ENCODE measurements at regions not wholly inside any gene's neighbourhood (a gene's known extent, or its start where the extent isn't known, plus 50 kb on each side); places are given as distances from the start of the nearest gene placed in this dataset.

- no peak for TF ChIP-seq CTCF (IDR thresholded peaks at IDR 0.05; ENCODE audit: borderline replicate concordance)
- H3K4me1 ChIP-seq, result no peaks in the 10 kb centered on the region
- DNase-seq, result no peak
- no peak overlapping the region for H3K27ac ChIP-seq (replicated peaks)
- no peak overlapping the region for H3K4me3 ChIP-seq
- no peaks in the 10 kb centered on the region for H3K9me3 ChIP-seq (replicated peaks)
- no peaks in the 10 kb centered on the region for H3K36me3 ChIP-seq
- H3K27me3 ChIP-seq (ENCODE audit: low read depth), result peaks cover 16% of the 10 kb centered on the region
- intact Hi-C loops (cut with micrococcal nuclease), result no loop called here
Measured at GRCh38 chr6:166744223-166745134, 117.4 kb upstream of the RPS6KA2 start.

DNA sequence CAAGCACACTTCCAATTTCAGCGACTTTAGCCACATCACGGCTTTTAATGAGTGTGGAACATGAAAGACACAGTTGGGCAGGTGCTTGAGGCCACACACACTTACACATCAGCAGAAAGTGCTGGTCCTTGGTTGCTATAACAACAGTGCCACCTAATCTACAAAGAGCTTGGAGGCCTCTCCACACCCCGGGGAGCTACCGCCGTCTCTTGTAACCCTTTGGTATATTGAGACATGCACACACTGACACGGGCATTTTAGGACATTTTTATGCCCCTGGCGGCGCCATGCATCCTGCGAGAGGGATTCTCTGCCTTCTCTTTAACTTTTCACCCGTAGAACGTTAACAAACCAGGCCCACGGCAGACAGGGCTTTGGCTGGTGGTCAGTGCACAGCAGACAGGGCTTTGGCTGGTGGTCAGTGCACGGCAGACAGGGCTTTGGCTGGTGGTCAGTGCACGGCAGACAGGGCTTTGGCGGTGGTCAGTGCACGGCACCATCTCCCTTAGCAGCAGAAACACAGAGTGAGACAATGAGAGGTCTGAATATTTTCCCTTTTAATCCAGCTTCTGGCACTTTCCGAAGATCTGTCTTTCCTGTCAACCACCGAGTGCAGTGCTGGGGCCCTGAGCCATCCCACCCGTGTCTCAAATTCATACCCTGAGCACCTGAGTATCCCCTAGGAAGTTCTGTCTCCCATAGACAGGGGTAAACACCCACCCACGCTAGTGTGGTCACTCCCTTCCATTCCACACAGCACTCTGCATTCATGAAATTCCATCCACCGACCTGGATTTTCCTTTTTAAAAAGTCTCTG, 116.6 kb upstream of the RPS6KA2 start:
- Histone ChIP-seq H3K9me3 (replicated peaks) (no peaks in the 10 kb centered on the region), H3K27me3 (ENCODE audit: low read depth) (peaks cover 16% of the 10 kb centered on the region), H3K4me3 (no peak overlapping the region), H3K27ac (replicated peaks) (no peak overlapping the region), H3K4me1 (no peaks in the 10 kb centered on the region), H3K36me3 (no peaks in the 10 kb centered on the region)
- DNase-seq, result no peak
- intact Hi-C loops (cut with micrococcal nuclease), result no loop called here
- no peak for TF ChIP-seq CTCF (IDR thresholded peaks at IDR 0.05; ENCODE audit: borderline replicate concordance)

DNA sequence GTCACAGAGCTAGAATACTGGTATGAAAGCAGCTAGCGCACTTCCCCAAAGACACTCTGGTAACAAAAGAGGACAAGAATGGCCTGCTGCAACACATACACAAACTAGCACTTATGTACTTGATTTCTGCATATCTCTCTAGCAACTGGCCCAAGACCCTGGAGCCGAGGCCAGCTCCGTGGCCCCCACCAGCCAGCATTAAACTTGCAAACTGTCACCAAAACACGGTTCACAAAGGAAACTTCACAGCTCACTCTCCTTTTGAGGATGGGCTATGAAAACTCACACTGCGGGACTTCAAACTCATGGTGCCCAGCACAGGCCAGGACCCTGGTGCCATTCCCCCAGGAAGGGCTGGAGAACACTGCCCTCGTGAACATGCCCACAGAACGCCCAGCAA, 115.9 kb upstream of the RPS6KA2 start:
- intact Hi-C loops (cut with micrococcal nuclease), result no loop called here
- Histone ChIP-seq H3K27me3 (ENCODE audit: low read depth) (peaks cover 16% of the 10 kb centered on the region), H3K27ac (replicated peaks) (no peak overlapping the region), H3K4me3 (no peak overlapping the region), H3K4me1 (no peaks in the 10 kb centered on the region), H3K36me3 (no peaks in the 10 kb centered on the region), H3K9me3 (replicated peaks) (no peaks in the 10 kb centered on the region)
- DNase-seq, result no peak
- no peak for TF ChIP-seq CTCF (IDR thresholded peaks at IDR 0.05; ENCODE audit: borderline replicate concordance)

DNA sequence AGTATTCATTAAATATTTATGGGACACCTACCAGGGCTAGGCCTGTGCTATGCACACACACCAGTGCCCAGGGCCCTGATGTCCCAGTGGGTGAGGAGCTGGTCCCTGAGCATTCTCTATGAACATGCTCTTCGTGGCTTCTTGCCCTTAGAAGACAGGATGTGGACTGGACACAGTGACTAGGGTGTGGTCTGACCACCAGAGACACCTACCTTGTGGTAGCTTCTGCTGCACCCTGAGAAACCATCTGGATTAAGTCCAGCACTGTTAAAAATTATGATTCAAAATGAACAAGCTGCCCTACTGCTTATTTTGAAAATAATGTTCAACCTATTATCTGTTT, 112.9 kb upstream of the RPS6KA2 start:
- Histone ChIP-seq H3K27ac (replicated peaks) (no peak overlapping the region), H3K4me1 (no peaks in the 10 kb centered on the region), H3K27me3 (ENCODE audit: low read depth) (no peaks in the 10 kb centered on the region), H3K4me3 (no peak overlapping the region), H3K36me3 (no peaks in the 10 kb centered on the region), H3K9me3 (replicated peaks) (no peaks in the 10 kb centered on the region)
- no peak for DNase-seq
- TF ChIP-seq CTCF (IDR thresholded peaks at IDR 0.05; ENCODE audit: borderline replicate concordance), result no peak
- intact Hi-C loops (cut with micrococcal nuclease), result no loop called here

GRCh38 chr6:166739117-166739975, 112.3 kb upstream of the RPS6KA2 start:
- H3K9me3 ChIP-seq (replicated peaks), result no peaks in the 10 kb centered on the region
- no peaks in the 10 kb centered on the region for H3K36me3 ChIP-seq
- no peak for DNase-seq
- no peaks in the 10 kb centered on the region for H3K4me1 ChIP-seq
- no peaks in the 10 kb centered on the region for H3K27me3 ChIP-seq (ENCODE audit: low read depth)
- intact Hi-C loops (cut with micrococcal nuclease), result no loop called here
- no peak for TF ChIP-seq CTCF (IDR thresholded peaks at IDR 0.05; ENCODE audit: borderline replicate concordance)
- H3K27ac ChIP-seq (replicated peaks), result no peak overlapping the region
- H3K4me3 ChIP-seq, result no peak overlapping the region

Data from left ventricle myocardium inferior (tissue), 1 donor.